Body of pancreas (tissue), 4 donors: ENCODE measurements at regions not wholly inside any gene's neighbourhood (a gene's known extent, or its start where the extent isn't known, plus 50 kb on each side); places are given as distances from the start of the nearest gene placed in this dataset.
A peak's percentile ranks its signal among the peaks of the same experiment; 100 is the strongest.
"Not testable (repeated sequence)": the region's sequence is repeated elsewhere in the genome, so short reads cannot be mapped to it uniquely, and the experiment has no call there.

Experiments
- ATAC-seq: fragments of 150-250 bp; one replicate; pipeline ENCODE4 v1.9.1; 2016
- DNase-seq, 4 donors: peaks; one replicate each; pipeline ENCODE4 v3.0.0-alpha.2; 2019
- H3K27ac ChIP-seq, 4 donors: fragments of 200-600 bp; sonication (generic); 1 replicate in 3 of 4; 2 replicates in 1 of 4; pipeline versions ENCODE4 v1.5.1 to v1.6.1; 2016 to 2019; ENCODE audit warnings: mild to moderate bottlenecking in 1 of 4, mixed read lengths in 1 of 4, moderate library complexity in 1 of 4
- H3K27me3 ChIP-seq, 2 donors: fragments of 200-600 bp; sonication (generic); one replicate each; pipeline ENCODE4 v1.6.0; 2016; ENCODE audit warnings: mild to moderate bottlenecking in 1 of 2
- H3K36me3 ChIP-seq, 2 donors: fragments of 200-600 bp; sonication (generic); replicated peaks in 1 of 2; 2 replicates each; pipeline ENCODE4 v1.5.1; 2016; ENCODE audit warnings: low read depth in 2 of 2; ENCODE audit not compliant: insufficient read depth in 1 of 2
- H3K4me1 ChIP-seq: fragments of 200-600 bp; sonication (generic); one replicate; pipeline ENCODE4 v1.6.0; 2016
- H3K4me3 ChIP-seq, 2 donors: fragments of 200-600 bp; sonication (generic); 1 replicate in 1 of 2; 2 replicates in 1 of 2; pipeline ENCODE4 v1.5.1; 2016 to 2019
- H3K9me3 ChIP-seq, 3 donors: fragments of 200-600 bp; sonication (generic); 1 replicate in 2 of 3; 2 replicates in 1 of 3; pipeline ENCODE4 v1.5.1; 2016
- POLR2A ChIP-seq, 3 donors: fragments of 450-650 bp; IDR thresholded peaks; one replicate each; pipeline ENCODE4 v1.6.1; 2016; ENCODE audit warnings: antibody characterized with exemption in 3 of 3, mild to moderate bottlenecking in 2 of 3
- WGBS, 2 donors: methylation state at CpG; one replicate each; pipeline ENCODE4 v1.1.5; 2017; 5-methylcytosine and 5-hydroxymethylcytosine counted together
- intact Hi-C: fragments of 100-400 bp; cut with DNase I; formaldehyde crosslinking; loops from one replicate; pipeline ENCODE4 v1.15.1; 2023
- TF ChIP-seq, protein P1 (sequence below), 7 experiments: fragments of 450-650 bp in 4 of 7; fragments of 200-600 bp in 3 of 7; sonication (generic) in 3 of 7; IDR thresholded peaks; one replicate each; pipeline ENCODE4 v1.5.1; 2016 to 2019; ENCODE audit warnings: antibody characterized with exemption in 7 of 7

DNA sequence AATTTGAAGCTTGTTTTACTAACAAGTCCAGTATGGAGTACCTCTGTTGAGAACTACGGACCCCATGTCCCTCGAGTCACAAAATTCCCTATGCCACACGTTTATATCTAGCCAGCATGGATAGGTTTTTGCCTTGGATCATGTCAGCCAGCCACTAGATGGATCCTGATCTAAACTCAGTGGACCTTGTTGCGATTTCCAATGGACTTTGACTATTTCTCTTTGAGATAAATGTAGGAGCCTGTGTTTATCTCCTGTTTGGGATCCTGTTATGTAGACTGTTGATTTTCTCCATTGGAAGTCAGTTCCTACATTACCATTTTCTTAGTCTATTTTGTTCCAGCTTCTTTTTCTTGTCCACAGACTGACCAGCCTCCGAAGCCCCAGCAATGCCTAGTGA, 127.1 kb upstream of the BMAL1 start:
- no peak for ATAC-seq
- Histone ChIP-seq H3K4me3 (no peak overlapping the region), H3K4me1 (no peaks in the 10 kb centered on the region), H3K27ac (no peak overlapping the region), H3K36me3 (no peaks in the 10 kb centered on the region), H3K9me3 (no peaks in the 10 kb centered on the region), H3K27me3 (no peaks in the 10 kb centered on the region)
- intact Hi-C loops = no loop called here
- 83 to 87% methylated on average over 5 of the region's 5 CpGs for whole genome bisulfite sequencing, 2 donors
- TF ChIP-seq, protein P1, sequence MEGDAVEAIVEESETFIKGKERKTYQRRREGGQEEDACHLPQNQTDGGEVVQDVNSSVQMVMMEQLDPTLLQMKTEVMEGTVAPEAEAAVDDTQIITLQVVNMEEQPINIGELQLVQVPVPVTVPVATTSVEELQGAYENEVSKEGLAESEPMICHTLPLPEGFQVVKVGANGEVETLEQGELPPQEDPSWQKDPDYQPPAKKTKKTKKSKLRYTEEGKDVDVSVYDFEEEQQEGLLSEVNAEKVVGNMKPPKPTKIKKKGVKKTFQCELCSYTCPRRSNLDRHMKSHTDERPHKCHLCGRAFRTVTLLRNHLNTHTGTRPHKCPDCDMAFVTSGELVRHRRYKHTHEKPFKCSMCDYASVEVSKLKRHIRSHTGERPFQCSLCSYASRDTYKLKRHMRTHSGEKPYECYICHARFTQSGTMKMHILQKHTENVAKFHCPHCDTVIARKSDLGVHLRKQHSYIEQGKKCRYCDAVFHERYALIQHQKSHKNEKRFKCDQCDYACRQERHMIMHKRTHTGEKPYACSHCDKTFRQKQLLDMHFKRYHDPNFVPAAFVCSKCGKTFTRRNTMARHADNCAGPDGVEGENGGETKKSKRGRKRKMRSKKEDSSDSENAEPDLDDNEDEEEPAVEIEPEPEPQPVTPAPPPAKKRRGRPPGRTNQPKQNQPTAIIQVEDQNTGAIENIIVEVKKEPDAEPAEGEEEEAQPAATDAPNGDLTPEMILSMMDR (IDR thresholded peaks at IDR 0.05) = no peak
- no peak for TF ChIP-seq POLR2A (IDR thresholded peaks at IDR 0.05)
- DNase-seq = no peak

DNA sequence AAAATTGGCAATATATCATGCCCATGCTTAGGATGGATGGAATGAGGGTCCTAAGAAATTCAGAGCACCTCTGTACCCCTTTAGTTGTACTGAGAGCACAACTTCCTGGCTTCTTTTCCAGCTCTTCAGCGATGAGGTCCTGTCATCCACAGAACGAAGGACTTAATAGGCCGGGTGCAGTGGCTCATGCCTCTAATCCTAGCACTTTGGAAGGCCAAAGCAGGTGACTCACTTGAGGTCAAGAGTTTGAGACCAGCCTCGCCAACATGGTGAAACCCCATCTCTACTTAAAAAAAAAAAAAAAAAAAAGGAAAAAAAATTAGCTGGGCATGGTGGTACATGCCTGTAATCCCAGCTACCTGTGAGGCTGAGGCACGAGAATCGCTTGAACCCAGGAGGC, 125.3 kb upstream of the BMAL1 start:
- no peak for DNase-seq
- TF ChIP-seq POLR2A (IDR thresholded peaks at IDR 0.05) = no peak
- TF ChIP-seq, protein P1 (IDR thresholded peaks at IDR 0.05) = no peak
- H3K4me1 ChIP-seq = no peaks in the 10 kb centered on the region

DNA sequence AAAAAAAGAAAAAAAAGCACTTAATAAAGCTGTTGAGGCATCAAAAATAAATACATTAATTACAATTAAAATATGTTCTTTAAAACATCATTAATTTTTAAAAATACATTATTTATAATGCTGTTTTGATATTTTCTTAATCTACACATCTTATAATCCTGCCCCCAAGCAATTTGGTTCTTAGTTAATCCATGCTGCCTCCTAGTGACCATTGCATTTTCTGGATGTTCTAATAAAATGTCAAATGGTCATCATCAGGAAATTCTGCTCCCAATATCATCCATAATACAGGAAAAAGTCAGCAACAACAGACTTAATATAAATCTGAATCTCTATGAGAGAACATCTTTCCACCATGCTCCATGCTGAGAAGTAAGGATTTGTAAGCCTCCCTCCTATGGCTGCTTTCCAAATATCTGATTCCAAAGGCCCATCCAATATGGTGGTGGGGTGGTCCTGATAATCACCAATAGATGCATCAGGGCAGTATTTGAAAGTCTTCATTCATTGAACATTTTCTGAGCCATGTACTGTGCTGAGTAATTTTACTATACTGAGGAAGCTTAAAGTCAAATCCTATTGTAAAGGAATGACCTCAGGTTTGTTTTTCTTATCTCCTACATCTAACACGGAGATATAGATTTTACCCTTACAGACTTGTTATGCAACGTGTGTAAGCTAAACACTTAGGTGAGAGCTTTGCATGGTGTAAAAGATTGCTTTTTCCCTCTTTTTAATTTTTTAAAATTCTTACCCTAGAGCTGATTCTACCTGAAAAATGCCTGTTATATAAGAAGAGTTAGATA, 124.7 kb upstream of the BMAL1 start:
- H3K27ac ChIP-seq = no peak overlapping the region
- DNase-seq = no peak
- intact Hi-C loops = no loop called here
- no peaks in the 10 kb centered on the region for H3K27me3 ChIP-seq
- no peak for TF ChIP-seq POLR2A (IDR thresholded peaks at IDR 0.05)
- TF ChIP-seq, protein P1 (IDR thresholded peaks at IDR 0.05) = peak; percentile 9 to 63 (median 59)
- WGBS, 2 donors = 11 to 12% methylated on average over 2 of the region's 2 CpGs
- H3K9me3 ChIP-seq = no peaks in the 10 kb centered on the region
- H3K36me3 ChIP-seq = no peaks in the 10 kb centered on the region
- no peak for ATAC-seq
- H3K4me3 ChIP-seq = no peak overlapping the region
- H3K4me1 ChIP-seq = no peaks in the 10 kb centered on the region

More for the DNA sequence above, 125.3 kb upstream of the BMAL1 start:
- 80 to 82% methylated on average over 6 of the region's 6 CpGs for WGBS, 2 donors
- intact Hi-C loops = no loop called here
- H3K27ac ChIP-seq = no peak overlapping the region
- ATAC-seq = no peak
- no peaks in the 10 kb centered on the region for H3K9me3 ChIP-seq
- no peak overlapping the region for H3K4me3 ChIP-seq
- no peaks in the 10 kb centered on the region for H3K27me3 ChIP-seq
- H3K36me3 ChIP-seq = no peaks in the 10 kb centered on the region

DNA sequence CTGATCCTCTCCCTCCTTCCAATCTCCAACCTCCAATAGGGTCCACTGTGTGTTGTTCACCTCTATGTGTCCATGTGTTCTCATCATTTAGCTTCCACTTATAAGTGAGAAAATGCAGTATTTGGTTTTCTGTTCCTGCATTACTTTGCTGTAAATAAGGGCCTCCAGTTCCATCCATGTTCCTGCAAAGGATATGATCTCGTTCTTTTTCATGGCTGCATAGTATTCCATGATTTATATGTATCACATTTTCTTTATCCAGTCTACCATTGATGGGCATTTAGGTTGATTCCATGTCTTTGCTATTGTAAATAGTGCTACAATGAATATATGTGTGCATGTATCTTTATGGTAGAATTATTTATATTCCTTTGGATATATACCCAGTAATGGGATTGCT, 123.2 kb upstream of the BMAL1 start:
- intact Hi-C loops, H3K27ac ChIP-seq, DNase-seq, H3K36me3 ChIP-seq, H3K27me3 ChIP-seq, H3K9me3 ChIP-seq, ATAC-seq, H3K4me1 ChIP-seq, H3K4me3 ChIP-seq: not testable (repeated sequence)
- WGBS, 2 donors = 56 to 66% methylated on average over 1 of the region's 1 CpG

DNA sequence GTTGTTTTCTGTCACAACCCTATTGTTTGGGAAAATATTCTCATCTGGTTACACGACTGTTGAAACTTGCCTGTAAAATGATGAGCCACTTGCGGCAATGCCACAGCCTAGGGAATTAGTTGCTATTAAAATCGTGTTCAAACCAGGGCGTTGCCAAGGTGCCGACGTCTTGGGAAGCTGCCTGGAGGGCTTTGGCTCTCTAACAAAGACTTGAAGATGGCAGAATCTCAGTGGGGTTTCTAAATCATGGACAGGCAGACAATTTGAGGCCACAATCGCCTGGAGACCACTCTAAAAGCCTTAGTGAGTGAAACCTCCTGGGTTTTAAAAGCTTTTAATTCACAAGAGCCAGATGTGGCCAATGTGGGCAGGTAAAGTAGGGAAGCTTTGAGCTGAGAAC, 117.2 kb upstream of the BMAL1 start:
- no peak overlapping the region for H3K4me3 ChIP-seq
- H3K27ac ChIP-seq = no peak overlapping the region
- 83 to 85% methylated on average over 7 of the region's 7 CpGs for WGBS, 2 donors
- peaks cover 4% of the 10 kb centered on the region for H3K4me1 ChIP-seq
- TF ChIP-seq, protein P1 (IDR thresholded peaks at IDR 0.05) = no peak
- no peak for TF ChIP-seq POLR2A (IDR thresholded peaks at IDR 0.05)
- no peak for DNase-seq
- no peaks in the 10 kb centered on the region for H3K9me3 ChIP-seq
- no peaks in the 10 kb centered on the region for H3K27me3 ChIP-seq
- intact Hi-C loops = no loop called here
- no peak for ATAC-seq
- no peaks in the 10 kb centered on the region for H3K36me3 ChIP-seq
